Lower lobe of right lung (tissue), 2 donors: ENCODE measurements at regions not wholly inside any gene's neighbourhood (a gene's known extent, or its start where the extent isn't known, plus 50 kb on each side); places are given as distances from the start of the nearest gene placed in this dataset.
A peak's percentile ranks its signal among the peaks of the same experiment; 100 is the strongest.

ENCODE experiments used
- ATAC-seq, 2 donors: fragments of 200-7000 bp; cut with Tn5 transposase; one replicate each; pipeline ENCODE4 v1.9.1; 2020 to 2022; ENCODE audit warnings: mild to moderate bottlenecking in 2 of 2, moderate library complexity in 2 of 2
- DNase-seq: peaks from one replicate; pipeline ENCODE4 v3.0.0-alpha.2; 2020
- H3K27ac ChIP-seq: fragments of 200-600 bp; one replicate; pipeline ENCODE4 v1.8.0; 2022
- H3K27me3 ChIP-seq: fragments of 200-600 bp; one replicate; pipeline ENCODE4 v1.8.0; 2022; ENCODE audit warnings: low read depth
- H3K36me3 ChIP-seq: fragments of 200-600 bp; one replicate; pipeline ENCODE4 v1.8.0; 2022; ENCODE audit warnings: mild to moderate bottlenecking
- H3K4me1 ChIP-seq: fragments of 200-600 bp; one replicate; pipeline ENCODE4 v1.8.0; 2022
- H3K4me3 ChIP-seq: fragments of 200-600 bp; one replicate; pipeline ENCODE4 v1.8.0; 2022; ENCODE audit warnings: mild to moderate bottlenecking
- H3K9me3 ChIP-seq: fragments of 200-600 bp; one replicate; pipeline ENCODE4 v1.8.0; 2022
- intact Hi-C: fragments of 100-400 bp; cut with DNase I; formaldehyde crosslinking; loops from one replicate; pipeline ENCODE4 v1.11.0; 2022
- TF ChIP-seq, protein P1 (sequence below): fragments of 200-600 bp; IDR thresholded peaks from one replicate; pipeline ENCODE4 v1.8.0; 2022; ENCODE audit warnings: antibody characterized with exemption, mild to moderate bottlenecking
- donor health status: DM: no; HTN: yes; CAD: no; lungs with severe emphysema.

DNA sequence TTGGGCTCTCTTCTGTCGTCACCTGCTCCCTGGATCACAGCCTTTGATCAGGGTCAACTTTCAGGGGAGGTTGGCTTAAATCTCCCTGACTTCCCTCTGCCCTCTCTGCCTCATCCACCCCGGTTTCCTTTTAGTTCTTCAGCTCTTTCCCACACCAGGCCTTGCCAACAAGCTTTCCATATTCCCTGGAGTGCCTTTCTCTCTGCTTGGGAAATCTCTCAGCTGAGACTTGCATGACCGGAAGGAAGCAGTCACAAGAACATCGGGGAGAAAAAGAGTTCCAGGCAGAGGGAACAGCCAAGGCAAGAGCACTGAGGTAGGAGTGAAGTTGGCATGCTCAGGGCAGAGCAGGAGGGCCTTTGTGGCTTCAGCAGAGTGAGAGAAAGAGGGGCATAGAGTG is 88.4 kb upstream of the HSPA9 start:
- ATAC-seq, result no peak
- H3K27me3 ChIP-seq, result no peaks in the 10 kb centered on the region
- TF ChIP-seq, protein P1, sequence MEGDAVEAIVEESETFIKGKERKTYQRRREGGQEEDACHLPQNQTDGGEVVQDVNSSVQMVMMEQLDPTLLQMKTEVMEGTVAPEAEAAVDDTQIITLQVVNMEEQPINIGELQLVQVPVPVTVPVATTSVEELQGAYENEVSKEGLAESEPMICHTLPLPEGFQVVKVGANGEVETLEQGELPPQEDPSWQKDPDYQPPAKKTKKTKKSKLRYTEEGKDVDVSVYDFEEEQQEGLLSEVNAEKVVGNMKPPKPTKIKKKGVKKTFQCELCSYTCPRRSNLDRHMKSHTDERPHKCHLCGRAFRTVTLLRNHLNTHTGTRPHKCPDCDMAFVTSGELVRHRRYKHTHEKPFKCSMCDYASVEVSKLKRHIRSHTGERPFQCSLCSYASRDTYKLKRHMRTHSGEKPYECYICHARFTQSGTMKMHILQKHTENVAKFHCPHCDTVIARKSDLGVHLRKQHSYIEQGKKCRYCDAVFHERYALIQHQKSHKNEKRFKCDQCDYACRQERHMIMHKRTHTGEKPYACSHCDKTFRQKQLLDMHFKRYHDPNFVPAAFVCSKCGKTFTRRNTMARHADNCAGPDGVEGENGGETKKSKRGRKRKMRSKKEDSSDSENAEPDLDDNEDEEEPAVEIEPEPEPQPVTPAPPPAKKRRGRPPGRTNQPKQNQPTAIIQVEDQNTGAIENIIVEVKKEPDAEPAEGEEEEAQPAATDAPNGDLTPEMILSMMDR, result no peak
- no peaks in the 10 kb centered on the region for H3K9me3 ChIP-seq
- no peak overlapping the region for H3K27ac ChIP-seq
- intact Hi-C loops, result no loop called here
- H3K36me3 ChIP-seq, result no peaks in the 10 kb centered on the region
- no peak overlapping the region for H3K4me3 ChIP-seq
- DNase-seq, result no peak
- peaks cover 13% of the 10 kb centered on the region for H3K4me1 ChIP-seq

DNA sequence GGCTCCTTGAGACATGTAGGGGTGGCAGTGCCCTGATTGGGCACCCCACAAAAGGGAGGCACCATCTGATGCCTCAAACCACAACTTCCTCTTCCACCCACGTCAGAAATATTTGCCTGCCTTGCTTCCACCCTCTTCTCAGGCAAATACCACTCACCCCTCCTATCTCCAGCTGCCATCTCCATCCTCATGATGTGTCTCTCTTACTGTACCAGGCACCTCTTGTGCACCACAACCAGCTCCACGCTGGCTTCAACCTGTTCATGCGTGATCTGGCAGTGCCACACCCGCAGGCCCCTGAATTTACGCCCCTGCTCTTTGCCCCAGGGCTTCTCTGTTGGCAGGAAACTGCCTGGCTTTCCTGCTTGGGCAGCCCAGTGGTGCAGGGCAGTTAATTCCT is 87.8 kb upstream of the HSPA9 start:
- TF ChIP-seq, protein P1, result no peak
- intact Hi-C loops, result no loop called here
- H3K27ac ChIP-seq, result no peak overlapping the region
- DNase-seq (no peak), ATAC-seq (peak; percentile 26 to 55)
- H3K9me3 ChIP-seq, result no peaks in the 10 kb centered on the region
- H3K4me1 ChIP-seq, result peaks cover 13% of the 10 kb centered on the region
- no peak overlapping the region for H3K4me3 ChIP-seq
- no peaks in the 10 kb centered on the region for H3K27me3 ChIP-seq
- no peaks in the 10 kb centered on the region for H3K36me3 ChIP-seq

DNA sequence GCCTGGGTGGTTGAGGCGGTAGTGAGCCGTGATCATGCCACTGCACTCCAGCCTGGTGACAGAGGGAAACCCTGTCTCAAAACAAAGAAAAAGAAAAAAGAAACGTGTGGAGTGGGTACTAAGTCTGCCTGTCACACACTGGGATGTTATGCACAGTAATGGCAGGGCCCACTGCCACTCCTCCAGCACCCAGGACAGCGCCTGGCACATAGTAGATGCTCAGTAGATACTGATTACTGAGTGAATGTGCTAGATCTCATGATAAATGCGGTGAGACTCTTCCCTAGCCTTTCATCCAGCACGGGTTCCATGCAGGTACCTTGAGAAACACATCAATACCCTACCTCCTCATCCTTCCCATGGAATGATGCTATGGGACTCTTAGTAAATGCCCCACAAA is 87.4 kb upstream of the HSPA9 start:
- Histone ChIP-seq H3K4me3 (no peak overlapping the region), H3K27me3 (no peaks in the 10 kb centered on the region), H3K27ac (no peak overlapping the region), H3K9me3 (no peaks in the 10 kb centered on the region), H3K36me3 (no peaks in the 10 kb centered on the region), H3K4me1 (peaks cover 13% of the 10 kb centered on the region)
- peak in 1 of 2 donors; percentile 24 for ATAC-seq
- no peak for DNase-seq
- intact Hi-C loops, result no loop called here
- TF ChIP-seq, protein P1, result no peak

DNA sequence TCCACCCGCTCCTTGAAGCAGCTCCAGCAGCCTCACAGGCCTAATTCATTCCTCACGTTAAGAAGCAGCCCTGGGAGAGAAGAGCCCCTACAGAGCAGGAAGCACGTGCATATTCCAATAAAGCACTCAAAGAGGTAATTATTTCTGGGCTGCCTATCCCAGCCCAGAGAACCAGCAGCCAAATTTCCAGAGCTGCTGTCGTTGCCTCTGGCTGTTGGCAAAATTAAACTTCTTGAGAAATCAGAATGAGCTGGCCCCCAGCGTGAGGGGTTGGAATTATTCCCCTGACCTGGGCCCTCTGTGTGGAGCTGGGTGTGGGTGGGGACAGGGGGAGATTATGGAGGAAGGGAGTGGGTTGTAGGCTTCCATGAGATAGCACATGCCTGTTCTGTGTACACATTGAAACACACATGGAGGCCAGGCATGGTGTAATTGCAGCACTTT is 86.8 kb upstream of the HSPA9 start:
- Histone ChIP-seq H3K27me3 (peaks cover under 1% of the 10 kb centered on the region), H3K9me3 (no peaks in the 10 kb centered on the region), H3K4me3 (no peak overlapping the region), H3K36me3 (no peaks in the 10 kb centered on the region), H3K27ac (no peak overlapping the region), H3K4me1 (peaks cover 13% of the 10 kb centered on the region)
- intact Hi-C loops, result no loop called here
- DNase-seq (no peak), ATAC-seq (no peak)
- TF ChIP-seq, protein P1, result no peak

DNA sequence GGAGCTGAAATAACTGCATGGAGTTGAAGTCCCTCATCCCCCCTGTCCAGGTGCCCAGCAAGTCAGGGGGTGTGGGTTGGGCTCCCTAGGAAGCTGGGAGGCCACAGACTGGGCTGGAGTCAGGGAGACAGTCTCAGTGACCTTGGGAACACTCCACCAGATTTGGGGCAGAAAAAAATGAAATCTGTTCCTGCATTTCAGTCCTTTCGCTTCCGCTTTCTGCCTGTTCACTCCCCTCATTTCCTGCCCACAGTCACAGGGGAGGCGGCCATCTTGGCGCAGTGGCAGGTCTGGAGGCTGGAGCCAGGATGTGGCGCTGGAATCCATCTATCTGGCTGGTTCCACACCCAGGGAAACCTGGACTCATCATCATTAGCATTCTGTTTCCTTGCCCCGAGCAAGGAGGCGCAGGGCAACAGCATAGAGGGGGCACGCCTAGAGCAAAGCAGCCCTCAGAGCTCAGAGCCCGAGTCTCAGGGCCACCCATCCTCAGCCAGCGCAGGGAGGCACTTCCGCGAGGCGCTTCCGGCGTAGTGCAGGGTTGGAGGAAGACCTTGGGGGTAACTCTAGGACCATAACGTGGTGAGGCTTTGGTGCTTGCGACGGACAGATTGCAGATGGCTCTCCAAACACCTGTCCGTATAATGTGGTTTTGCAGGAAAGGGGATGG is 86.2 kb upstream of the HSPA9 start:
- Histone ChIP-seq H3K36me3 (no peaks in the 10 kb centered on the region), H3K4me3 (no peak overlapping the region), H3K27ac (no peak overlapping the region), H3K9me3 (no peaks in the 10 kb centered on the region), H3K4me1 (peaks cover 13% of the 10 kb centered on the region), H3K27me3 (peaks cover 6% of the 10 kb centered on the region)
- TF ChIP-seq, protein P1, result no peak
- DNase-seq (no peak), ATAC-seq (peak in 1 of 2 donors; percentile 10)
- intact Hi-C loops, result no loop called here
